ENCODE measurements at regions not wholly inside any gene's neighbourhood (a gene's known extent, or its start where the extent isn't known, plus 50 kb on each side); places are given as distances from the start of the nearest gene placed in this dataset.

DNA sequence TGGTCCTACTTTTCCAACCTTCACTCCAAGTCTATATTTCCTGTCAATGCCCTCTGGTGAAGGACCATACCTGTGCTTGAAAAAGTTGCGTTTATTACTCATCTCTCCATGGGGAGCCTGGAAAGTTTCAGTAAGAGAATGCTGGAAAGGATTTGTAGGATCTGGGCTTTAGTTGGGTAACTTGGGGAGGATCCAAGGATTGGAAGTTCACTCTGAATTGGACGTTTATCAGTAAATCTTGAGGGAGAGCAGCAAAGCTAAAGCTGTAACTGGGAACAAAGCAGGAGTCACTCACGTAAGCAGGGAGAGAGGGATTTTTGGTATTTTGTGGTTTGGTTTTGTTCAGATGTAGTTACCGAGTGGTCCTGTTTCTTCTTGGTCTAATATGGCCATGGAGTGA, 51.4 kb upstream of the NPVF start:
- DNase-seq (ENCODE audit: low read depth), result no peak

DNA sequence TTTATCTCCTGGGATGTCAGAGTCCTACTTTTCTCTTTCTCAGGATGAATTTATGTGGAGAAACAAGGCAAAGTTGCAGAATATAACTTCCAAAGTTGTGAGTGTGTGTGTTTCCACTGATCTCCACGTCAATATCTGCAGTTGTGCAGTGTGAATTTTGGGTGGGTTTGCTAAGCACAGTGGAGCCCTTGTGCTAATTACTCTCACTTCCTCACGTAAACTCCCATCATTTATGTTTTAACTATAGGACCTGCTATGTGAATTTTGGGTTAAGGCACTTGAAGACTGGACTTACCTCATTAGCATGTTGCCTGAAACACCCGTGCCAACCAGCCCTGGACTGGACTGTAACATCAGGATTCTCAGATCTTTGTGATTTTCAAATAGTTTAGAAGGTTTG, 51.9 kb upstream of the NPVF start:
- DNase-seq (ENCODE audit: low read depth), result no peak

DNA sequence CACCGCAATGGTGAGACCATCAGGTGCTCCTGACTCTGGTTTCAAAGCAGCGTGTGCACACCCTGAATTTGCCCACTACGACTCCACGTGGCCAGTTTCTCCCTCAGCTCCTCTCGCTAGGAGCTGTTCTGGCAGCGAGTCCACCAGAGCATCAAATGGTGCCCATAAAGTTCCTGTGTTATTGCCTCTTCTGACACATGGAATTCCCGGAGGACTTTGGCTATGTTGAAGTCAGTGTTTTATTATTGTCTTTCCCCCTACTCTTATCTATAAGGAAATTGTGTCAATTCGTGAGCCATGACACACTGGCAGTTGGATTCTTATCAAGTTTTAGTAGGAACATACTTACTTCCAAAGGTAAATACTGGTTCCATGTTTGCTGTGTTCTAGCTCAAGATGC, 53.9 kb upstream of the NPVF start:
- no peak for DNase-seq (ENCODE audit: low read depth)

DNA sequence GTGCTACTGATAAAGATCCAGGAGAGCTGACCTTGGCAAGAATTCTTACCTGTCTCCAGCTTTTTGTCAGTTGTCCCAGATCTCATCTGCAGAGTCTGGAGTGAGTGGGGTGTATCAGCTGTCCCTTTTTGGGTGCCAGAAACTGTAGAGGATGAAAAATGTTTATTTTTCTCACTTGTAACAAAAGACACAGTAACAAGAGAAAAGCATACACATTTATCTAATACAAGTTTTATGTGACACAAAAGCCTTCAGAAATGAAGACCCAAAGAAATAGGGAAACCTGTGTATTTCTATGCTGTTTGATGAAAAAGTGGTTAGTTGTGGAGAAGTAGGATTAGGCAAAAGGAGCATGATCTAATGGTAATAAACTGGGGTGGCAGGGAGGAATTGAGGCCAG, 58.5 kb upstream of the NPVF start:
- DNase-seq (ENCODE audit: low read depth), result no peak

DNA sequence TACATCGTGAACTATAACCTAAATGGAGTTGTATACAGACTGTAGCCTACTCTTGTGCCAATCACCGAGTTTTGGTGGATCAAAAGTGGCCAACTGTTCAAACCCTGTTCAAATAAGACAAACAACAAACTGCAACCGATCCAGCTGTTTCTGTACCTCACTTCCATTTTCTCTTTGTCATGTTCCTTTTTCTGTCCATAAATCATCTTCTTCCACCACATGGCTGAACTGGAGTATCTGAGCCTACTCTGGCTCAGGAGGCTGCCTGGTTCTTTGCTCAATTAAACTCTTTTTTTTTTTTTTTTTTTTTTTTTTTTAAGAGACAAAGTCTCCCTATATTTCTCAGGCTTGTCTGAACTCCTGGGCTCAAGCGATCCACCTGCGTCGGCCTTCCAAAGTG, 59.0 kb upstream of the NPVF start:
- no peak for DNase-seq (ENCODE audit: low read depth)

- no peak for DNase-seq (ENCODE audit: low read depth)
Measured at GRCh38 chr7:25288556-25289307, 60.4 kb upstream of the NPVF start.

DNA sequence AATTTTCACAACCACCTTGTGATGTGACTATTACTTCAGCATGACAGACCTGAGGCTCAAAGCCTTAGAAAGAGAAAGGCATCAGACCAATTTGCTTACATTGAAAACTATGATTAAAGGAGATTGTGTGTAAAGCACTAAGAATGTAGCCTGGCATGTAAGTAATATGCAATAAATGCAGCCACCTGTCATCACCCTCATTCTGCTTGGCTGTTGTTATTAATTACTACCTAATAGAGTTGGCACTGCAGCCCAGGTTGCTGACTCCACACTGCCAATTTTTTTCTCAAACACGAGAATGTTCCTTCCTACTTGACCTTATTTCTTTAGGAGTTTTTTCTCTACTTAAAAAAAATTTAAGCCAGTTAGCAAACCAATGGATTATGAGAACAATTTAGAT, 61.2 kb upstream of the NPVF start:
- DNase-seq (ENCODE audit: low read depth), result no peak

- DNase-seq (ENCODE audit: low read depth), result no peak
Measured at GRCh38 chr7:25294624-25295023, 66.3 kb upstream of the NPVF start.

- no peak for DNase-seq (ENCODE audit: low read depth)
Measured at GRCh38 chr7:25295387-25295786, 67.1 kb upstream of the NPVF start.

DNA sequence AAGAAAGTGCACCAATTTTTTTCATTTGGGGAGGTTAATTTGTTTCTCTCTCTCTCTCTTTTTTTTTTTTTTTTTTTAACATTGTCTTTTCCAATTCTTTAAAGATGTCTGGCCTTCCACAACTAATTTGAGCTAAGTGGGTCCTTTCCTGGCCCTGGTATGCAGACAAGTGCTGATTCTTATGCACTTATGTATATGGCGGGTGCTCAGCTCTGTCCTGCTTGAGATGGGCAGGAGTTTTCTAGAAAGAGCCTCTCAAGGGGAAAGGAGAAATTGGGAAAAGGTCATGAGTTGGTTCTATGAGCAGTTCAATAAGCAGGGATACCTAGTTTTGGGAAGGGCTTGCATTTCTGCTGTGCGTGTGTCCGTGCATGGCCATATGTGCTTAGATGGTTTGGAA, 67.8 kb upstream of the NPVF start:
- DNase-seq (ENCODE audit: low read depth), result no peak

DNA sequence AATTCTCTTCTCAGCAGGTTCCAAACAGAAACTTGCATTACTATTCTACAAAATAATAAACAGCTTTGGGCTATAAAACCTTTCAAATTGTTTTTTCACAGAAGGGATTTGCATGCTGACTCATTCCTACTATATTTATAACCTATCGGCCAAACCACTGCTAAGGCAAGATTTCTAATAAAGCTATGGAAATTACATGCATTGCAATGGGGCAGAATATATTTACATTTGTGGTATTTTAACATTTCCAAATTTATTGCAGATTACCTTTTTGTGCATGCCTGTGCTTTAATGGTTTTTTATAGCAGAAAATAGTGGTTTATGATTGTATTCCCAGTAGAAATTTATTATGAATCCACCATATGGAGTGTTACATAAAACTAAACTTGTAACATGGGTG, 69.0 kb upstream of the NPVF start:
- DNase-seq (ENCODE audit: low read depth), result no peak

GRCh38 chr7:25303281-25304181, 75.2 kb upstream of the NPVF start:
- no peak for DNase-seq (ENCODE audit: low read depth)

- no peak for DNase-seq (ENCODE audit: low read depth)
Measured at GRCh38 chr7:25304691-25305090, 76.4 kb upstream of the NPVF start.

DNA sequence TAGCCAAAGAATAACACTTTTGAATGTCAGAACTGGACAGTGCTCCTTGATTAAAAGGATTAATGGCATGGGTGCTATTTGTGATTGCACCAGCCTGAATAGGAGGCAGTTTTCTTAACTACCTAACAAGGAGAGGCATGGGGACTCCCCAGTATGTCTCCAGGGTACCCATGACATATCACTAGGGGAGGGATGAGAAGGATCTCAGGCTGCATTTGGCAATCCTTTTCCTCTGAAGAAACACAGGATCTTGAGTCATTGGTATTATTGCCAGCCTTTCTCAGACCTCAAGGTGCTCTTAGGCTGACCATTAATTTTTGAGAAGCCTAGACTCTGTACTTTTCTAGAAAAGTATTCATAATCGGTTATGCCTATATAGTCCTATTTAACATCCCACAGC, 77.5 kb upstream of the NPVF start:
- no peak for DNase-seq (ENCODE audit: low read depth)

- DNase-seq (ENCODE audit: low read depth), result no peak
Measured at GRCh38 chr7:25307624-25308023, 79.3 kb upstream of the NPVF start.

DNA sequence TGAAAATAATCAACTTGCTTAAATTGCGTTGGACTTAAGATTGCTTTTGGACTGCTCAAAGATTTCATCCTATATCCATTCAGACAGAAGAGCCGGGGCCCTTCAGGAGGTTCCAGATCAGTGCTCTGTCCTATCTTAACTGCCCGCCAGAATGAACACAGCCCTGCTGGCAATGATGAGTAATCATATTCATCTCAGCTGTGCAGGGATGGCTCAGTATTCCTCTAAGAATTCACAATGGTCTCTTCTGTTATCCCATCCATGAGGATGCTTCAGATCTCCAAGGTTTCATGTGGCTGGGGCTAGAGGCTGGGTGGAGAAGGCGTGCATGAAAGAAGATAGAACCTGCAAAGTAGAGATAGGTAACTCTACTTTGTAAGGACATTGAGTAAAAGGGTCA, 80.0 kb upstream of the NPVF start:
- no peak for DNase-seq (ENCODE audit: low read depth)

DNA sequence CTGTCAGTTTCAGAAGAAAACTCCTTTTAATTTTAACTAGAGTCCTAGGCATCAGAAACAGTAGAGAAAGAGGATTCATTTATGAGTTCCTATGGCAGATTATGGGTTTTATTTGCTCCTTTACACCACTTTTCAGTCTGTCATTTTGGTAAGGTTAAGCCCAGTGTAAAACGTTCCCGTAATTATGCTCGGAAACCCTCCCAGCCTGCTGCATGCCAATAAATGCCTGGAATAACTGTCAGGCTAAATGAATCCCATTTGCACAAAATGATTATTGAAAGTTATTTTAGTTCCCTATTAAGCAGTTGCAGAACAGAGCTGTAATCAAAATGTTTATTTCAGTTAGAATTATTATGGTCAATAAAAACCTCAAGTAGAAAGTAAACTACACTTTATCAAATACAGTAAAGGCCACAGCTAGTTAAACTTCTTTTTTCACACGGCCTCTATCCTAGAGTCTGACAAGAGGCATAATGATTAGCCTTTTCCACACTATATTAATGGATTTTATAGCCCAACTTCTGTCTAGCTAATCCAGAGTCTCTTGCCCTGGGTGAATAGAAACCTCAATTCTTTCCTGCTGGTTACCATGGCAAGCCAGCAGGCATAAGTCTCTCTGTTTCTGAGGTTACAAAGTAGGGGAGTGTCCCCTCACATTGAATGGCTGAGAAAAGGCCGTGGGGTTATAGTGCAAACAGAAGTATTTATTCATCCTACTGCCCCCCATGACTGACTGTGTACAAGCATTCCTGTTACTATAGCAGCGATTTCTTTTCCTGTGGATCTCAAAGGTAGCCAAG, 80.8 kb upstream of the NPVF start:
- no peak for DNase-seq (ENCODE audit: low read depth)

DNA sequence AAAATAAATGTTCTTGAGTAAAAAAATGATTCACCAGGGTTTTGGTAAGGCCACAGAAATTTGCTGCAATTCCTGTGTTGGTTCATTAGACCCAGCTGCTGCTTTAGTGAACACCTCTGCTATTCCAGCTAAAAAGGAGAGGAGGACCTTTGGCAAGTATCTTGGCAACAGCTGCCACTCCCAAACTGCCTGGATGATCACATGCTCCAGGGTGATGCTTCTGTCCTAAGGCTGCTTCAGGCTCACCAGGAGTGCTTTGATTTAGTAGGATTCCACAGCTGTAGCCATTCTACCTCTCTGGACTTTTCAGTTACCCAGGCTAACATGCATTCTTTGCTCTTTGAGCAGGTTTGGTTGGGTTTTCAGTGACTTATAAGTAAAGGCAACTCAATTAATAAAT, 82.6 kb upstream of the NPVF start:
- DNase-seq (ENCODE audit: low read depth), result no peak

DNA sequence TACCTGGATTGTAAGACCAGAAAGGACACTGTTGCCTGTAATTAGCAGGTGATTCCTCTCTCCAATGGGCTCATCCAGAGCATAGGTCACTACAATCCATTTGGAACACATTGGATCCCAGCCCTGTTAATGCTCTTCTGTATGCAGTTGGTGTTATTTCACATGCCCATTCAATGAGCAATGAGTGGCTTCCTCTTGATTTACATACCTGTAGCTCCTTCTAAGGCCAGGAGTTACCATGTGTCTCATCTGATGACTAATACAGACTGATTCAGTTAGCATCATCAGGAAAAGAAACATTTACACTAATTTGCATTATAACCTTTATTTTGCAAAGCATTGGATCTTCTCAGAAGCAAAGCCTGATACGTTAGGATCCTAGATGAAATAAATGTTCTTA, 83.1 kb upstream of the NPVF start:
- no peak for DNase-seq (ENCODE audit: low read depth)

DNA sequence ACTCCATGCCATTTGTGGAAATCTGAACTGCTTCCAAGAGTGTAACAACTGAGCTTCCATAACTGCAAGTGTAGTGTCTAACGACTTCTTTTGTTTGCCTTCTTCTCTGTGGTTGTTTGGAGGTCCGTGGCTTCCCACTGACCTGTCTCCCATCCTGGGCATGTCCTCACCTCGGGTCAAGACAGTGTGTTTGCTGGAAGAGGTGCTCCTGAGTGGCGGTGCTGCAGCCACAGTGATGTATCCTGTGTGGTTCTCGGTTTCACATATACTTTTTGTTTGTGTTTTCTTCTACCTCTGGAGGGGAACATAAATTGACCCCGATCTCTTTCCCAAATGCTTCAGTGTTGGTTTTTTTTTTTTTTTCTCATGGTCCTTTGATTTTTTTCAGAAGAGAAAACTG, 84.7 kb upstream of the NPVF start:
- no peak for DNase-seq (ENCODE audit: low read depth)

GRCh38 chr7:25313526-25313925, 85.2 kb upstream of the NPVF start:
- DNase-seq (ENCODE audit: low read depth), result no peak

- no peak for DNase-seq (ENCODE audit: low read depth)
Measured at GRCh38 chr7:25314094-25314730, 85.9 kb upstream of the NPVF start.

Measured in activated T-helper 1 cell treated with Interleukin-2 at 50 U/mL for 16 hours (primary cell).